ENCODE measurements at regions not wholly inside any gene's neighbourhood (a gene's known extent, or its start where the extent isn't known, plus 50 kb on each side); places are given as distances from the start of the nearest gene placed in this dataset.
"Not testable (repeated sequence)": the region's sequence is repeated elsewhere in the genome, so short reads cannot be mapped to it uniquely, and the experiment has no call there.

DNA sequence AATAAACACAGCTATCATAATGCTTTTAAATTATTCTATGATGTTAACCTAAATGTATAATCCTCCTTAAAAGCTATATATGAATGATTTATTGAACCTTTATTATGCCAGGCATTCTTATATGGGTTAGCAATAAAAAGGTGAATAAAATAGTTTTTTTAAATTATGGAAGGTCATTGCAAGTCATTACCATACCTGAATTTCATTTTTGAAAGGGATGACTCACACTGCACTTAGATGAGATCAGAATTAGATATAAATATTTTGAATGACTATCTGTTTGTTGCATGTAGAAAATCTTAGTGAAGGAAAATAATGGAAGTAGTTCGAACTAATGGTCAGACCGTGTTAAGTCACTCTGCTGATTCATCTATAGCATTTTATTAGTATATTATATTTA lies 822.3 kb downstream of the LUZP2 start:
- no peak for DNase-seq

GRCh38 chr11:25327656-25328055 lies 830.8 kb downstream of the LUZP2 start:
- no peak for DNase-seq

- no peak for DNase-seq
Observed at GRCh38 chr11:25339281-25339680, 842.4 kb downstream of the LUZP2 start.

GRCh38 chr11:25349537-25349936 lies 852.7 kb downstream of the LUZP2 start:
- no peak for DNase-seq

DNA sequence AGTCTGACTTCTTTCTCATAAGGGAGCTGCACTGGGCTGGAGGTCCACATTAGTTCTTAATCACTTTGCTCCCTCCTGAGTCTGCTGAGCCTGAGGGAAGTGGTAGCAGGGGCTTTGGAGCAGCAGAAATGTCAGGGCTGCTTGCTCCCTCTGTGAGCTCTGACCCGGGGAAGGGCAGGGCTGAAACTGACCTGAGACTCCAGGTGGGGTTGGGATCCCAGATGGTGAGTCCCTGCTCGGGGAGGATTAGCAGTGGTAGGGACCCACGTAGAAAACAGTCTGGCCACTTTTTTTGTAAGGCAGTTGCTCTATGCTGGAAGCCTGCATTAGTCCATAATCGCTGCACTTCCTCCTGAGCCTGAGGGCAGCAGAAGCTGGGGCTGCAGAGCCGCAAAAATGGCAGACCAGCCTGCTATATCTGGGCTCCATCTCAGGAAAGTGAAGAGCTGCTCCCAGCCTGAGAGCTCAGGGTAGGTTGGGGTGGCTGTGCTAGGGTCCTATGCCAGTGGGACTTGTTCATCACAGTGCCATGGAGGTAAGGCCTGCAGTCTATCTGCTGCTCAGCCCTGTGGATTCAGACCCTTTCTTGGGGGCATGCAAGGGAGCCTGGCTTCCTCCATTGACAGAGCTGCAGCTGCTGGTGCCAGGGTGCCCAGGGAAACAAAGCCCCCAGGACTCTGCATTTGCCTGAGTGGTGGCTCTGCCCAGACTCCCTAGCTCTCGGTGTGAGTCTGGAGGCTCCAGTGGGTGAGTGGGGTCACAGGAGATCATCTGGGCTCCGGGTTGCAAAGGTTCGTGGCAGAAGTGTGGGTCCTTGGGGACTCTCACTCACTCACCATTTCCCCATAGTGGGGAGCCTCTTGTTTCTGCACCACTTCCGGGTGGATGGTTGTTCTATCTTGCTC lies 854.3 kb downstream of the LUZP2 start:
- no peak for DNase-seq

DNA sequence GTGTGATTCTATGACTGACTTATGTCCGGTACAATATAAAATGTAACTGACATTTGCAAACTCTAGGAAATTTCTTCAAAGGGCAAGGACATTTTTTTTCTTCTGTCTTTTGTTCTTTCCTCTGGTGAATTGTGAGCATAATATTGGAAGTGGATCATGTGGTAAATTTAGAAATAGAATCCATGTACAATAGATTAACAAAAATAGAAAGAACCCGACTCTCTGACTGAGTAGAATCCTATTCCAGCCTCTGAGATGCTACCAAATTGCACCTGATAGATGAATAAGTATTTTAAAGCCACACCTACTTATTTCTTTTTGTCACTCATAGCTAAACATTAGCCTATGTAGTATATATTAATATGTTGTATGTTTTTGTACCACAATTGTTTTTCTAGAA lies 860.3 kb downstream of the LUZP2 start:
- DNase-seq: no peak

- no peak for DNase-seq
Observed at GRCh38 chr11:25377466-25377865, 880.6 kb downstream of the LUZP2 start.

DNA sequence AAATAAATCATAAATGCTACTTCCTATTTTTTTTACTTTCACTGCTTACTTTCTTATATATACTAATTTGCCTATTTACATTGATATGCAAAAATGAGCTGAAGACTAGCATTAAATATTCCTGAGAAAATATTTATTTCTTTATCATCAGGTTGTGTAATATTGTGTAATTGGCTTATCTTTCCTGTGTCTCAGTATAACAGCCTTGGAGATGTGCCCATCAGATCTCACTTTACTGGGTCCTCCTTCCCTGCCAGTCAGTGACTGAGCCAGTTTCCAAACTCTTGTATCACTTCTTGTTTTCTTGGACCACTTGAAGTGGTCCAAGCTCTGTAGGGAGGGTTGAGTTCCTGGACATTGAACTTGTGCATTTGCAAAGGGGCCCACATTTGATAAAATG lies 900.0 kb downstream of the LUZP2 start:
- no peak for DNase-seq

- DNase-seq: no peak
Observed at GRCh38 chr11:25408146-25408545, 911.3 kb downstream of the LUZP2 start.

- DNase-seq: no peak
Observed at GRCh38 chr11:25415793-25416192, 916.1 kb upstream of the ANO3 start.

GRCh38 chr11:25423436-25424199 lies 908.3 kb upstream of the ANO3 start:
- no peak for DNase-seq

- no peak for DNase-seq
Observed at GRCh38 chr11:25432376-25432775, 899.6 kb upstream of the ANO3 start.

DNA sequence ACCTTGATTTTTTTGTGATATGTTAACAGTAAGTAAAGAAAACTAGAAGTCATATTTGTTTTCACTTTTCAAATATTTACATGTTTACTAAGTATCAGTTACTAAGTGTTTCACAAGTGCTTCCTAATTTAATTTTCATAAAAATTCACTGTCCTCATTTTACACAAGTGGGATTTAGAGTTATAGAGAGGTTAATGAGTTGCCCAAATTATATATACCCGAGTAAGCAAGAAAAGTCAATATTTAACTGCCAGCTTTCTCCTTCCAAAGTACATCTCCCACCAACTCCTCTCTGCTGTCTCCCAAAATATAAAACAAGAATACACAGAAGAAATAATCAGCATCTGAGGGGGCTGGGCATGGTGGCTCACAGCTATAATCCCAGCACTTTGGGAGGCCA lies 896.7 kb upstream of the ANO3 start:
- DNase-seq: no peak

DNA sequence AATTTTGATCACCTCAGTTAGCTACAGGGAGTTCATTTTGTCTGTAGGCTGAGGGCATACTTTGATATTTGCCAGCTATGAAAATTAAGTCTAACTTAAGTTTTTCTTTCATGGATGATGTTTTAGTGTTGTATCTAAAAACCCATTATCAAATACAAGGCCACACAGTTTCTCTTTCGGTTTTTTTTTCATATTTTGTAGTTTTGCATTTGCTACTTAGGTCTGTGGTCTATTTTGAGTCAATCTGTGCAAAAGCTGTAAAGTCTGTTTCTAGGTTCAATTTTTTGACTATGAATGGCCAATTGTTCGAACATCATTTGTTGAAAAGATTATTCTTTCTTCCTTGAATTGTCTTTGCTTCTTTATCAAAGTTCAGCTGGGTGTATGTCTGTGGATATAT lies 895.6 kb upstream of the ANO3 start:
- no peak for DNase-seq

GRCh38 chr11:25441421-25441820 lies 890.5 kb upstream of the ANO3 start:
- DNase-seq: no peak

- DNase-seq: no peak
Observed at GRCh38 chr11:25449091-25449490, 882.8 kb upstream of the ANO3 start.

DNA sequence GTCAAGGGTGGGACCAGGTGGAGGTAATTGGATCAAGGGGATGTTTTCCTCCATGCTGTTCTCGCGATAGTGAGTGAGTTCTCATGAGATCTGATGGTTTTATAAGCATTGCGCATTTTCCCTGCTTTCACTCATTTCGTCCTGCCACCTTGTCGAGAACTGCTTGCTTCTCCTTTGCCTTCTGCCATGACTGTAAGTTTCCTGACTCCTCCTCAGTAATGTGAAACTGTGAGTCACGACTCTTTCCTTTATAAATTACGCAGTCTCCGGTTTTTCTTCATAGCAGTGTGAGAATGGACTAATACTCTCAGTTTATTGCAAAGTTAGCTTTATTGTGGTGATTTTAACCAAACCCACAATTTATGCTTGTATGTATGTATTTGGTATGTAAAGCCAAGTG lies 878.5 kb upstream of the ANO3 start:
- no peak for DNase-seq

- DNase-seq: no peak
Observed at GRCh38 chr11:25456211-25456610, 875.7 kb upstream of the ANO3 start.

DNA sequence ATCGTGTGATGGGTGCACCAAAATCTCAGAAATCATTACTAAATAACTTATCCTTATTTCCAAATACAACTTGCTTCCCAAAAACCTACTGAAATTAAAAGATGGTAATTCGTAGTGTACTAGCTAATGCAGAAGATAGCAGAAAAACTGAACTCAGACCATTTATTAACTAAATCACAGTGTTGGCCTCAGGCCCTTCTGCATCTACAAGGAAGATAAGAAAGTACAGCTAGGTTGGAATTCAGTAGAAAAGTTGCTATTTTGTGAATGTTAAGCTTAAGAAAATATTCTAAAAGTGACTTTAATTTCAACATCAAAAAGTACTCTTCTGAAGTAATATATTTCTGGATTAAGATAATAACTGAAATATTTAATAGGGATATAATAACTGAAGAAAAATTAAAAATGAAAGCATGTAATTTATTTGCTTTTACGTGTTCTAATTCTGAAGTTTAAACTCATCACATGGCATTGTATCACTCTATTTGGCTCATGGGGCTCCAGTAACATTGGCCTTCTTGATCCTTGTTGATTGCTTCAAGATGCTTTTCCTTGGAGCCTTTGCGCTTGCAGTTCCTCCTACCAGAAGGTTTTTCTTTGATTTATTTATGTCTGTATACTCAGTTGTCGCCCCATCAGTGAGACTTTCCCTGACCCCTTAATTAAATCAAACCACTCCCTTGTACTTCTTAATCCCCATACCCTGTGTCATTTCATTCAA lies 847.9 kb upstream of the ANO3 start:
- DNase-seq: no peak

GRCh38 chr11:25485315-25485714 lies 846.6 kb upstream of the ANO3 start:
- DNase-seq: no peak

GRCh38 chr11:25486338-25486737 lies 845.6 kb upstream of the ANO3 start:
- DNase-seq: not testable (repeated sequence)

DNA sequence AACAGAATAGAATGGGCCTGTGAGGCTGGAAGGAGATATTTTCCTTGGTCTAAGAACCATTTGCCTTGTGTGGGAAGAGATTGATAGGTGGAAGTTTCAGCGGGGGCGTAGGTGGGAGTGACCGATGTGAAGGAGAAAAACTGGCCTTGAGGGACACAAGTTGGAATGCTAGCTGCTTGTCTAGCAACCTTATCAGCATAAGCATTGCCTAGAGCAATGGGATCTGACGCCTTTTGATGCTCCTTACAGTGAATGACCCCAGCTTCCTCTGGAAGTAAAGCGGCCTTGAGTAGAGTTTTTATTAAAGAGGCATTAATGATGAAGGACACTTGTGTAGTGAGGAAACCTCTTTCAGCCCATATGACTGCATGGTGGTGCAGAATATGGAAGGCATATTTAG lies 843.8 kb upstream of the ANO3 start:
- not testable (repeated sequence) for DNase-seq

Data from hypothalamus (tissue), 51 donors.